Islet precursor cell (in vitro differentiated cells): ENCODE measurements at regions not wholly inside any gene's neighbourhood (a gene's known extent, or its start where the extent isn't known, plus 50 kb on each side); places are given as distances from the start of the nearest gene placed in this dataset.
A peak's percentile ranks its signal among the peaks of the same experiment; 100 is the strongest.

ENCODE experiments used
- DNase-seq: peaks from one replicate; pipeline ENCODE4 v3.0.0-alpha.2; 2018

DNA sequence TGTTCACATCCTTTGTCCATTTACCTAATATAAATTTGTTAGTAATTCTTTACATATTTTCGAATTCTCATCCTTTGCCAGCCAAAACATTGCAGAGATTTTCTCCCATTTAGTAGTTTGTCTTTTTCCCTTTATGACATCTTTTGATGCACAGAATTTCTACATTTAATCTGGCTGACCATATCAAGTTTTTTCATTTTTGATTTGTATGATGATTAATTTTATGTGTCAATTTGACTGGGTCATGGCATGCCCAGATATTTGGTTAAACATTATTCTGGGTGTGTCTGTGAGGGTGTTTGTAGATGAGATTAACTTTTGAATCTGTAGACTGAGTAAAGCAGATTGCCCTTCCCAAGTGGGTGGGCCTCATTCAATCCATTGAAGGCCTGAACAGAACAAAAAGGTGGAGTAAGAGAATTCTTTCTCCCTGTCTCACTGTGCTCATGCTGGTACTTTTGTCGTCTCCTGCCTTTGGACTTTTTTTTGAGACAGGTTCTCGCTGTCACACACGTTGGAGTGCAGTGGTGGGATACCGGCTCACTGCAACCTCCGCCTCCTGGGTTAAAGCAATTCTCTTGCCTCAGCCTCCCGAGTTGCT is 72.1 kb upstream of the EPB41L1 start:
- no peak for DNase-seq

GRCh38 chr20:36083200-36083599 is 71.3 kb upstream of the EPB41L1 start:
- DNase-seq = peak; percentile 75

DNA sequence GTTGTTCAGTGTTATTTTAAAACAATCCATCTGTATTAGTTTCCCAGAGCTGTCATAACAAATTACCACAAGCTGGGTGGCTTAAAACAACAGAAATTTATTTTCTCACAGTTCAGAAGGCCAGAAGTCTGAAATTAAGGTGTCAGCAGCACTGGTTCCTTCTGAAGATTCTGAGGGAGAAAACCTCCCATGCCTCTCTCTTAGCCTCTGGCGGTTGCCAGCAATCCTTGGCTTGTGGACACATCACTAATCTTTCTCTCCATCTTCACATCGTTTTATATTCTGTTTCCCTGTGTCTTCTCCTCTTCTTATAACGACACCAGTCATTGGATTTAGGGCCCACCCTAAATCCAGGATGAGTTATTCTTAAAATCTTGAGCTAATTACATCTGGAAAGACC is 70.2 kb upstream of the EPB41L1 start:
- no peak for DNase-seq

- DNase-seq = no peak
These were observed 69.5 kb upstream of the EPB41L1 start for GRCh38 chr20:36084897-36085613.

DNA sequence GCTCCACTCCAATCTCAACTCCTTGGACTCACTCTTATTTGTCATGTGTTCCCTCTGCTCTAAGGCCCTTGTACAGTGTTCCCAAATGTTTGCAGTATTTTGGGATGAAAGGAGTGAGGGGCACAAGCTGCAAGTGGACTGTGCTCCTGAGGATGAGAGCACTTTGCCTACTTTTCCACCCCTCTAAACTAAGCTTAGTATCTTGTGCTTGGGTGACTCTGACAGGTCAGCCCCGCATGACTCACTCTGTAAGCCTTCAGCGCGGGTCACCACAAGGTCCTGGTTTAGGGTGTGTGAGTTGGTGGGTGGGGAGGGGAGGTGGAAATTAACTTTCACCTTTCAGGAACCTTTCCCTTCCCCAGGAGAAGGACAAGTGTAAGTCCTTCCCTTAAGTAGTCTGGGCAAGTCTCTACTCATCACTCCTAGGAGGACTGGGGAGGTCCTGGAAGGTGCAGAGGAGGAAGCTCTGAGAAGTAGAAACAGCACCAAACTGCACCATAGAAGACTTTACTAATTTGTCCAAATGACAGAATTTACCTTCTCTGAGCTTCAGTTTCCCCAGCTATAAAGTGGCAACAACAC is 68.8 kb upstream of the EPB41L1 start:
- peak; percentile 96 for DNase-seq

DNA sequence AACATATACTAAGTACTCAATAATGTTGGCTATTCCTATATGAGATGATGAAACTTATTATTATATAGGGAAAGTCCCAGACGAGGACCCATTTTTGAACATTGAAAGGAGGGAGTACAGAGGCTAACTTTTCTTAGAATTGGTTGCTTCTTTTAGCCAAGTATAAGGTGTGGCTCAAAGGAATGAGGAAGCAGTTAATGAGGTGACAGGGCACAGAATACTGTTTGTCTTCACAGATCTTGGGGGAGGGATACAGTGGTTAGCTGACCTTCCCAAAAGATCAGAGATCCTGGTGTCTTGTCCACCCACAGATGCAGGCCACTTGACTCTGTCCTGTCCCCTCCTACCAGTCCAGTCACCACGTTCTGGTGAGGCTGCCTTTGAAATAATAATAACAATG is 67.8 kb upstream of the EPB41L1 start:
- no peak for DNase-seq

GRCh38 chr20:36090223-36090622 is 64.3 kb upstream of the EPB41L1 start:
- DNase-seq = no peak

DNA sequence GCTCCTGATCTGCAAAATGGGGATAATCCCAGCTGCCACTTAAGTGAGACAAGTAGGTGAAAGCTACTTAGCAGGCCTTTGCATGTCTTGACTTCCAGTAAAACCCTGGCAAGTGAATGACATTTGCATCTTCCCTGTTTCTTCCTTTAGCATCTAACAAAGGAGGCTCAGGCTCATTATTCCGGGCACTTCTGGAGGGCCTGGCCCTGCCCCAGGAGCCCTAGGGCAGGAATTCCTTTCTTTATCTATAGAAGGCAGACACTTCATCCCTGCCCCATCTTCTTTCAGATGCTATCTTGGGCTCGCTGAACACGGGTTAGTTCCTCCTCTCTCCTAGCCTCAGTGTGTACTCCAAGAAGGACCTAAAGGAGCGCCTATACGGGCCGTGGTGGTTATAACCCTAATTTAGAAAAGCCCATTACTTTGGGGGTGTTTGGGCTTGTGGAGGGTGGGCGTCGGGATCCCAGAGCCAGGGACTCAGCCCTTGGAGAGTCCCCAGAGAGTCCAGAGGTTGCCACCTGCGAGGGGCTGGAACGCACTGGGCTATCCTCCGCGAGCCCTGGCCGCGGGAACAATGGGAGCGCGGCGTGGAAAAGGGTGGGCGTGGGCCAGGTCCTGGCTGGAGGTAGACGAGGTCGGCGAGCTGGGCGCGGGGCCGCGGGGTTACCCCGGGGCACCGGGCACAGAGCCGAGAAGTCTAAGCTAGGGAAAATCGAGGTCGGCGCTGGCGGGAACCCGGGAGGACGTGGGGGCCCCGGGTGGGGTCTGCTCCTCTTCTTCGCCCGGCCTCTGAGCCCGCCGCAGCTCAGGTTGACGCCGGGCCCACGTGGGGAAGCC is 62.8 kb upstream of the EPB41L1 start:
- DNase-seq = peak; percentile 88

DNA sequence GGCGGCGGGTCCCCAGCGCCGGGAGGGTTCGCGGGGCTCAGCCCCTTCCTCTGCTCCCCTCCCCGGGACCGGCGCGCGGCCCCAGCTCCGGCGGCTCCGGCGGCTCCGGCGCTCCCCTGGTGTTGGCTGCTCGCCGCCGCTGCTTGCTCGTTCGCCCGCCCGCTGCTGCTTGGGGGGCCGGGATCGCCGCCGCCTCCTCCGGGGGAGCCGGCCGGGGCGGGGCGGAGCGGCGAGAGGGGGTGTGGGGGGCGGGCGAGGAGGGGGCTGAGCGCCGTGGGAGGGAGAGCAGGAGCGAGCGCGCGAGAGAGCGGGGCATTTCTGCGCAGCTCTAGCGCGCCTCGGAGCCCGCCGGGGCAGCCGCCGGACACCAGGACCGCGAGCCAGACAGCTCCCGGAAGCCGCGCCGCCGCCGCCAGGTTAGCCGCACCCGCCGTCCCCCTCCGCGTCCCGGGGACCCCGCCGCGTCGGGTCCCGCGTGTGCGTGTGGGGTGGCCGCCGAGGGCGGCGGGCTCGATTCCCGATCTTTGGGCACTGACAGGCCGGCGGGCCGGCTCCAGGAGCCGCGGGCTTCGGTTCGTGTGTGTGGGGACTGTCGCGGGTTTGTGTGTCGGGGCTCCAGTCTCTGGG is 62.0 kb upstream of the EPB41L1 start:
- peak; percentile 65 for DNase-seq

DNA sequence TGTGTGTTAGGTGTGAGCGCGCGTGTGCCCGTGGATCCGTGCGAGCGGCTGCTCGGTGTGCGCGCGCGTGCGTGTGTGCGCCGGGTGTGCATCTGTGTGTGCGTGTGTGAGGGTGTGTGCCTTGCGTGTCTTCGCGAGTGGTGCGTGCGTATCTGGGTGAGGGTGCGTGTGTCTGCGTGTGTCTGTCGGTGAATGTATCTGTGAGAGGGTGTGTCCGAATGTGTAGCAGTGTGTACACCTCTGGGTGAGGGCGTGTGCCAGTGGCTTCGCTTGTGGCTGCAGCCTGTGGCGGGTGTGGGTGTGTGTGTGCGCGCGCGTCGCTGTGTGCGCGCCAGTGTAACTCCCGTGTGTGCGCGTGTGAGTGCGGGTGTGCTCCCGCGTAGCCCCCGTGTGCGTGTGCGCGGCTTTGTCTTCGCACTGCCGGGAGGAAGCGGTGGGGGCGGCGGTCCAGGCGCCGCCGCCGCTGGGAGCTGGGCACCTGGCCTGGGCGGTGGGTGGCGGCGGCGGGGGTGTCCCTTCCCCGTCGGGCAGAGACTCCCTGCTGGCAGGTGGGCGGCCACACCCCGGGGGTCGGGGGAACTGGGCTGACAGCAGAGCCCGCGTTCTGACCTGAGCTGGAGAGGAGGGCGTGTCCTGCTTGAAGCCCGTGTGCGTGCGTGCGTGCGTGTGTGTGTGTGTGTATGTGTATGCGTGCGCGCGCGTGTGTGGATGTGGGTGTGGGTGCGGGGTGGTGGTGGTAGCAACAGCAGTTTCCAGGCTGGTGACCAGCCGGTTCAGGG is 61.3 kb upstream of the EPB41L1 start:
- peak; percentile 59 for DNase-seq

GRCh38 chr20:36093804-36094145 is 60.8 kb upstream of the EPB41L1 start:
- DNase-seq = no peak

DNA sequence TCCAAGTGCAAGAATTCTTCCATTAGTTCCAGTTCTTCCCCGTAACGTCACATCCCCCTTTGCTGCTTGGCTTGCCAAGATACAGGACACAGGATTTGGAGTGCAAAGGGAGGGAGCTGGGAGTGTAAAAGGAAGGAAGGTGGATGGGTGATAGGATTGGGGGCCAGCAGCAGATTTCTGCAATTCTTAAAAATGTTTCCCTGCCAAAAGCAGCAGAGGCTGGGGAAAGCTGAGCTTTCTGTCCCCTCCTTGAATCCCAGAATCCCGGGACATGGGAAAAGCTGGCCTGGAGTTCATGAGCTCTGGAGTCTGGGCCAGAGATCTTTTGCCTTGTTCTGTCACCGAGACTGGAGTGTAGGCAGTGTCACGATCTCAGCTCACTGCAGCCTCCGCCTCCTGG is 60.0 kb upstream of the EPB41L1 start:
- peak; percentile 57 for DNase-seq

GRCh38 chr20:36096435-36096834 is 58.1 kb upstream of the EPB41L1 start:
- DNase-seq = no peak

DNA sequence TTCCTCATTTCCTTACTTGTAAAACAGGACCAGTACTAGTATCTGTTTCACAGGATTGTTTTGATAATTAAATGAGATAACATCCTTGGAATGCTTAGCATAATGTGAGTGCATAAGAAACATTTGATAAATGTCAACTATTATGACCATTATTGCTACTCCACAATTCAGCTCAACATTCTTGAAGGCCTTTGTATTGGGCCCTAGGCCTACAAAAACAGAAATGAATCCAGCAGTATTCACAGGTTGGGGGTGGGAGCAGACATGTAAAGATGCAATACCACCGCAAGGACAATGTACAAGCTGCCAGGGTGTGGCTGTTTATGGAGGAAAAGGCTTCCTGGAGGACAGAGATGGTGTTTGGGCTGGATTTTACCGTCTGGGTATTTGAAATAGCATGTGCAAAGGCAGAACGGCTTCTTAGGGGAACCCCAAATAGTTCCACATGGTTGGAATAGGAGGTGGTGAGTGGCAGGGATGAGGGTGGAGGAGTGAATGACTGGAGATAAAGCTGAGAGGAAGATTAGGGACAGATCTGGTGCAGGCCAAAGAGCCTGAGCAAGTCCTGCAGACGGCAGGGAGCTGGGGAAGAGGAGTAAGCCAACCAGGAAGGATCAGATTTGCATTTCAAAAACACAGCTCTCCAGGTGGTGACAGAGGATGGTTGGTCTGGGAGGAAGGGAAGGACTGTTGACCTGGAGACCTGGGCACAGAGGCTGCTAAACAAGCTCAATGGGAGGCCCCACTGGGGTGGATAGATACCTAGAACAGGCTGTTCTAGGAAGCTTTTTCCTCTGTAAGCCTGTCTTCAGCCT is 57.0 kb upstream of the EPB41L1 start:
- DNase-seq = peak; percentile 66

DNA sequence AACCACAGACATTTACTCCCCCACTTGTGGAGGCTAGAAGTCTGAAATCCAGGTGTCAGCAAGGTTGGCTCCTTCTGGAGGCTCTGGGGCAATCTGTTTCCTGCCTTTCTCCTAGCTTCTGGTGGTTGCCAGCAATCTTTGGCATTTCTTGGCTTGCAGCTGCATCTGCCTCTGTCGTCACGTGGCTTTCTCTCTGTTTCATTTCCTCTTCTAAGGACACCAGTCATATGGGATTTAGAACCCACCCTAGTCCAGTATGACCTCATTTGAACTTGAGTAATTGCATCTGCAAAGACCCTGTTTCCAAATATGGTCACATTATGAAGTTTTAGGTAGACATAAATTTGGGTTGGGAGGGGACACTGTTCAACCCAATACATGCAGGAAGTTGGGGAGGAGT is 56.2 kb upstream of the EPB41L1 start:
- no peak for DNase-seq

- DNase-seq = no peak
These were observed 55.4 kb upstream of the EPB41L1 start for GRCh38 chr20:36099106-36099505.

DNA sequence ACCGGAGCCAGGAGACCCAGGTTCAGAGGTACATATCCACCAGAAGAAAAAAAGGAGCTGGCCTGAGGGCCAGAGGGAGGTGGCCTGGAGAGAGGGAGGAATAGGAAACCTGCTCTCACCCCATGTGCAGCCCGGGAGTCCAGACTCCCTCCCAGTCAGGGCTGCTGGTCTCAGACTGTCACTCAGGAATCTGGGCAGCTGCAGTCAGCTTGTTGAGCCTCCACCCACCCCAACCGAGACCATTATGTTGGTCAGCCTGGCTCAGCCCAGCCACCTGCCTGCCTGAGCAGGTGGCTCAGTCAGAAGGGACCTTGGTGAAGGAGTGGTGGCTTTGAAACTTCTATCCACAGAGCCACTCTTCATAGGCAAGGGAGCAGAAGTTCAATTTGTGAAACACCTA is 53.3 kb upstream of the EPB41L1 start:
- peak; percentile 77 for DNase-seq

DNA sequence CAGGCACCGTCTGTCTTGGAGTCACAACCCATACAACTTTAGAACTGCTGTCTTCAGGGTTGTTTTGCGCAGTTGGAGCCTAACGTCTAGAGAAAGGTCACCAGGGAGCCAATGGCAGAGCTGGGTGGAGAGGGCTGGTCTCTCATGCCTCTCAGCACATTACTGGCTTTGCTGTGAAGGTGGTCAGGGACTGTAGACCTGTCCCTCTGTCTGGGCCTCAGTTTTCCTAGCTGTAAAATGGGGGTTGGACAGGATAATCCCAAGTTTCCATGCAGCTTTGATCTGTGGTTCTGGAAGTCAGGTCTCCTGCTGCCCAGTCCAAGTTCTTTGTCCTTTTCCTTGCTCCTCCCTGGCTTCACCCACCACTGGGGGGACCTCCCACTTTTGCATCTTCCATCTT is 52.2 kb upstream of the EPB41L1 start:
- DNase-seq = no peak

GRCh38 chr20:36102809-36103596 is 51.5 kb upstream of the EPB41L1 start:
- no peak for DNase-seq

- DNase-seq = no peak
These were observed 50.3 kb upstream of the EPB41L1 start for GRCh38 chr20:36104244-36104643.
